ENCODE measurements at regions not wholly inside any gene's neighbourhood (a gene's known extent, or its start where the extent isn't known, plus 50 kb on each side); places are given as distances from the start of the nearest gene placed in this dataset.
"Not testable (repeated sequence)": the region's sequence is repeated elsewhere in the genome, so short reads cannot be mapped to it uniquely, and the experiment has no call there.

DNA sequence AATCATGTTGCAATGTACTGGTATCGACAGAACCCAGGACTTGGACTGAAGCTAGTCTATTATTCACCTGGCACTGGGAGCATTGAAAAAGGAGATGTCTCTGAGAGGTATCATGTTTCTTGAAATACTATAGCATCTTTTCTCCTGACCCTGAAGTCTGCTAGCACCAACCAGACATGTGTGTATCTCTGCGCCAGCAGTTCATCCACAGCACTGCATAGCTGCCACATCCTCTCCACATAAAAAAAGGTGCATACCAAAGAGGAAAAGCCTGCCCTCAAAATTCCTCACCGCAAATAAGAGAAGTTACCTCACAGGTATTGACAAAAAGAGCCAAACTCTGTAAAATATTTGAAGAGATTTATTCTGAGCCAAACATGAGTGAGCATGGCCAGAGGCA is 99.5 kb upstream of the PRSS3 start:
- Histone ChIP-seq H3K27me3 (replicated peaks; ENCODE audit: control insufficient read depth, insufficient read depth, low read length) (peaks cover 2% of the 10 kb centered on the region; the same call in 1 of the 2 replicates), H3K36me3 (ENCODE audit: control insufficient read depth, insufficient read depth, low read length) (no peaks in the 10 kb centered on the region), H3K4me3 (replicated peaks; ENCODE audit: low read depth, low read length) (no peak overlapping the region)
- DNase-seq (ENCODE audit: extremely low read depth, insufficient read length) = no peak
- TF ChIP-seq CTCF (IDR thresholded peaks at IDR 0.05; ENCODE audit: insufficient read depth, low read length, poor library complexity, severe bottlenecking) = no peak

DNA sequence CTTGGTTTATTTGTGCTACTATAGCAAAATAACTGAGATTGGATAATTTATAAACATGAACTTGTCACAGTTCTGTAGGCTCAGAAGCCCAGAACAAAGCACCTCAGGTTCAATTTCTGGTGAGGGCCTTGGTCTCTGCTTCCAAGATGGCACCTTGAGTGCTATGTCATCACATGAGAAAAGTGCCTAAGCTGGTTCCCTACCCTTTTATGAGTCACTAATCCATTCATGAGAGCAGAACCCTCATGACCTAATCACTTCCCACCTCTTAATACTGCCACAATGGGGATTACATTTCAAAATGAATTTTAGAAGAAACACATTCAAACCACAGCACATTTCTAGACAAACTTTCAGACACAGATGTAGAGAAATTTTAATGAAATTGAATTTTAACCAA is 98.2 kb upstream of the PRSS3 start:
- no peak overlapping the region for H3K4me3 ChIP-seq (replicated peaks; ENCODE audit: low read depth, low read length)
- no peaks in the 10 kb centered on the region for H3K36me3 ChIP-seq (ENCODE audit: control insufficient read depth, insufficient read depth, low read length)
- no peak for TF ChIP-seq CTCF (IDR thresholded peaks at IDR 0.05; ENCODE audit: insufficient read depth, low read length, poor library complexity, severe bottlenecking)
- DNase-seq (ENCODE audit: extremely low read depth, insufficient read length) = no peak
- H3K27me3 ChIP-seq (replicated peaks; ENCODE audit: control insufficient read depth, insufficient read depth, low read length) = peaks cover 2% of the 10 kb centered on the region

DNA sequence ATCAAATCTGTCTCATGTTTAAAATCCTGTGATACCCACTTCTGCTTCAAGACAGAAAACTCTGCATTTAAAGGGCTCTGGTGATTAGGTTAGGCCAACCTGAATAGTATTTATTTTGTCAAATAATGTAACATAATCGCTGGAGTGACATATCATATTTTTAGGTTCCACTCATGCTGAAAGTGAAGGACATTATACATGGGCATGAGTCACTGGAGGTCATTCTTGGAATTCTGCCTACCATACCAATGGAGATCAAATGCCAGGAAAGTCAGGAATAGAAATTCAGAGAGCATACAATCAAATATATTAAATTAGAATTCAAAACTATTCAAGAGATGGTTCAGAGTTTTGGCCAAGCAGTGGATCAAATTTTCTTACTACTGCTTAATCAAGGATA is 97.1 kb upstream of the PRSS3 start:
- TF ChIP-seq CTCF (IDR thresholded peaks at IDR 0.05; ENCODE audit: insufficient read depth, low read length, poor library complexity, severe bottlenecking) = no peak
- Histone ChIP-seq H3K4me3 (replicated peaks; ENCODE audit: low read depth, low read length) (no peak overlapping the region), H3K36me3 (ENCODE audit: control insufficient read depth, insufficient read depth, low read length) (no peaks in the 10 kb centered on the region), H3K27me3 (replicated peaks; ENCODE audit: control insufficient read depth, insufficient read depth, low read length) (peaks cover 2% of the 10 kb centered on the region)
- DNase-seq (ENCODE audit: extremely low read depth, insufficient read length) = no peak

DNA sequence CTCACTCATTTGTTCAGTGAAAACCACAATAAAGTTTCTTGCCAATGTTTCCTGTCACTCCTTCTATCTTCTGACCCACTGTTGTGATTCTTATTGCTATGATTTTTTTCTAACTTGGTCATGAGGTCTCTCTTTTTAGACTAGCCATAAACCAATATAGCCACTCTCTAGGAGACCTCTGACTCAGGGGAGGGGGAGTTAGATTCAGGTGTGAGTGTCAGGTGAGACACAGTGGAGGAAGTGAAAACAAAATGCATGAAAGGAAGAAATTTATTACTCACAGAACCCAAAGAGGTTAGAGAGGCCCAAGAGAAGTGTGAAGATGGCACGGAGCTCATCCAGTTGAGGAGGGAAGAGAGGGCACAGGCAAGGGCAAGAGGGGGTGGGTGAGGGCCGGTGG is 94.4 kb upstream of the PRSS3 start:
- H3K4me3 ChIP-seq (replicated peaks; ENCODE audit: low read depth, low read length); DNase-seq (ENCODE audit: extremely low read depth, insufficient read length); H3K27me3 ChIP-seq (replicated peaks; ENCODE audit: control insufficient read depth, insufficient read depth, low read length); H3K36me3 ChIP-seq (ENCODE audit: control insufficient read depth, insufficient read depth, low read length): not testable (repeated sequence)

DNA sequence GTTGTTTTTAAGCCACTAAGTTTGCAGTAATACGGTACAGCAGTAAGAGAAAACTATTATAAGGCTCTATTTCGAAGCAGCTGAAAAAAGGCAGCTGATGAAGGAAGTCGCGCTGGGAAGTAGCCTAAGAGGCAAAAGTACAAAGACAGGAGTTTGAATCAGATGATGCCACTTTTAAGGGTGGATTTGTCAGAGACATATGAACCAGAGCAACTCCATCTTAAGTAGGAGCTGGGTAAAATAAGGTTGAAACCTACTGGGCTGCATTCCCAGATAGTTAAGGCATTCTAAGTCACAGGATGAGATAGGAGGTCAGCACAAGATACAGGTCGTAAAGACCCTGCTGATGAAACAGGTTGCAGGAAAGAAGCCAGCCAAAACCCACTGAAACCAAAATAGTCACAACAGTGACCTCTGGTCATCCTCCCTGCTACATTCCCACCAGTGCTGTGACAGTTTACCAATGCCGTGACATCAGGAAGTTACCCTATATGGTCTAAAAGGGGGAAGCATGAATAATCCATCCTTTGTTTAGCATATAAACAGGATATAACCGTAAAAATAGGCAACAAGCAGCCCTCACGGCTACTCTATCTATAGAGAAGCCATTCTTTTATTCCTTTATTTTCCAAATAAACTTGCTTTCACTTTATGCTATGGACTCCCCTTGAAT is 91.8 kb upstream of the PRSS3 start:
- TF ChIP-seq CTCF (IDR thresholded peaks at IDR 0.05; ENCODE audit: insufficient read depth, low read length, poor library complexity, severe bottlenecking) = no peak
- H3K27me3 ChIP-seq (replicated peaks; ENCODE audit: control insufficient read depth, insufficient read depth, low read length) = no peaks in the 10 kb centered on the region; the same call in 1 of the 2 replicates
- H3K4me3 ChIP-seq (replicated peaks; ENCODE audit: low read depth, low read length) = no peak overlapping the region
- DNase-seq (ENCODE audit: extremely low read depth, insufficient read length) = no peak
- H3K36me3 ChIP-seq (ENCODE audit: control insufficient read depth, insufficient read depth, low read length) = no peaks in the 10 kb centered on the region

GRCh38 chr9:33705440-33705839 is 89.9 kb upstream of the PRSS3 start:
- not testable (repeated sequence) for H3K36me3 ChIP-seq (ENCODE audit: control insufficient read depth, insufficient read depth, low read length); H3K27me3 ChIP-seq (replicated peaks; ENCODE audit: control insufficient read depth, insufficient read depth, low read length); H3K4me3 ChIP-seq (replicated peaks; ENCODE audit: low read depth, low read length); DNase-seq (ENCODE audit: extremely low read depth, insufficient read length)

GRCh38 chr9:33708441-33708840 is 86.9 kb upstream of the PRSS3 start:
- Histone ChIP-seq H3K4me3 (replicated peaks; ENCODE audit: low read depth, low read length) (no peak overlapping the region), H3K27me3 (replicated peaks; ENCODE audit: control insufficient read depth, insufficient read depth, low read length) (no peaks in the 10 kb centered on the region), H3K36me3 (ENCODE audit: control insufficient read depth, insufficient read depth, low read length) (no peaks in the 10 kb centered on the region)
- TF ChIP-seq CTCF (IDR thresholded peaks at IDR 0.05; ENCODE audit: insufficient read depth, low read length, poor library complexity, severe bottlenecking) = no peak
- no peak for DNase-seq (ENCODE audit: extremely low read depth, insufficient read length)
